ENCODE measurements at regions not wholly inside any gene's neighbourhood (a gene's known extent, or its start where the extent isn't known, plus 50 kb on each side); places are given as distances from the start of the nearest gene placed in this dataset.

DNA sequence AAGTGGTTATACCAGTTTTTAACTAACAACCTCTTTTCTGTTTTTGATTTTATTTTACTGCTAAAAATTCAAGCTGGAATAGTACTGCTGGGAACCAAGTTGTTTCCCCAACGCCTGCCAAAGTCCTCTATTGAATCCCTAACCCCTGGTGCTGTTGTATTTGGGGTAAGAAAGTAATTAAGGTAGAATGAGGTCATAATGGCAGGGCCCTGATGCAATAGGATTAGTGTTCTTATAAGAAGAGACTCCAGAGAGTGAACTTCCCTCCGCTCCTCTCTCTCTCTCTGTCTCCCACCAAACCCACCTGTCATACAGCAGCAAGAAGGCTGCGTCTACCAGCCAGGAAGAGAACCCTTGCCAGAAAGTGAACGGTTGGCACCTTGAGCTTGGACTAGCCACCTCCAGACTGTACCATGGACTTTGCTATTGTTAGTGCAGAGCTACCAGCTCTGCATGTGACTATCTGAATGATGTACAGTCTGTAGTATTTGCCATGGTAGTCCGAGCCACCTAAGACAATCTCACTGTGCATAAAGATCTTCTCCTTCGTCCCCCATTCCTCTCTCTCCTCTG is 86.5 kb upstream of the KLF6 start:
- H3K36me3 ChIP-seq = no peaks in the 10 kb centered on the region
- 86 to 90% methylated on average over 6 of the region's 6 CpGs for whole genome bisulfite sequencing, 2 donors
- H3K4me1 ChIP-seq = peaks cover 0 to 17% (median 10%) of the 10 kb centered on the region in 4 donors
- no peak overlapping the region for H3K27ac ChIP-seq
- TF ChIP-seq POLR2AphosphoS5 (IDR thresholded peaks at IDR 0.05) (no peak), EP300 (IDR thresholded peaks at IDR 0.05) (no peak), POLR2A (IDR thresholded peaks at IDR 0.05) (no peak)
- TF ChIP-seq, protein P1, sequence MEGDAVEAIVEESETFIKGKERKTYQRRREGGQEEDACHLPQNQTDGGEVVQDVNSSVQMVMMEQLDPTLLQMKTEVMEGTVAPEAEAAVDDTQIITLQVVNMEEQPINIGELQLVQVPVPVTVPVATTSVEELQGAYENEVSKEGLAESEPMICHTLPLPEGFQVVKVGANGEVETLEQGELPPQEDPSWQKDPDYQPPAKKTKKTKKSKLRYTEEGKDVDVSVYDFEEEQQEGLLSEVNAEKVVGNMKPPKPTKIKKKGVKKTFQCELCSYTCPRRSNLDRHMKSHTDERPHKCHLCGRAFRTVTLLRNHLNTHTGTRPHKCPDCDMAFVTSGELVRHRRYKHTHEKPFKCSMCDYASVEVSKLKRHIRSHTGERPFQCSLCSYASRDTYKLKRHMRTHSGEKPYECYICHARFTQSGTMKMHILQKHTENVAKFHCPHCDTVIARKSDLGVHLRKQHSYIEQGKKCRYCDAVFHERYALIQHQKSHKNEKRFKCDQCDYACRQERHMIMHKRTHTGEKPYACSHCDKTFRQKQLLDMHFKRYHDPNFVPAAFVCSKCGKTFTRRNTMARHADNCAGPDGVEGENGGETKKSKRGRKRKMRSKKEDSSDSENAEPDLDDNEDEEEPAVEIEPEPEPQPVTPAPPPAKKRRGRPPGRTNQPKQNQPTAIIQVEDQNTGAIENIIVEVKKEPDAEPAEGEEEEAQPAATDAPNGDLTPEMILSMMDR (IDR thresholded peaks at IDR 0.05) = no peak
- H3K27me3 ChIP-seq = no peaks in the 10 kb centered on the region
- H3K4me3 ChIP-seq = no peak overlapping the region
- no peaks in the 10 kb centered on the region for H3K9me3 ChIP-seq
- intact Hi-C loops (cut with DNase I) = no loop called here
- no peak for DNase-seq

DNA sequence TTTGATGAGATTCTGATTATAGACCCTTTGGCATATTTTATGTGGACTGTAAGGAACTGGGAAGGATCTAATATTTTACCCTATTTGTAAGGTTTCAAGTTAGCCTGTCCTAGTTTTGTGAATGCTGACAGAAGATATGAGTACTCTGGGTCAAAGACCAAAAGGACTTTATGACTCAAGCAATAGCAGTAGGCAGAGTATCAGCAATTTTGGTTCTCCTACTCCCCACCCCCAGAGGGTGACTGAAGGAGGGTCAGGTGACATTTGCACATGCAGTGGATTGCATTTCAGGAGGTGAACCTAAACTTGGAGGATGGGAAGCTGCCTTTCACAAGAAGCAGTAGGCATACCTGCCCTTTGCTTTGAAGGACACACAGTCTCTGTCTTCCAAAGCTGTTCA is 84.0 kb upstream of the KLF6 start:
- H3K27me3 ChIP-seq = no peaks in the 10 kb centered on the region
- H3K4me1 ChIP-seq = peaks cover 0 to 9% (median 4%) of the 10 kb centered on the region in 4 donors
- H3K4me3 ChIP-seq = no peak overlapping the region
- DNase-seq = no peak
- no peak for TF ChIP-seq POLR2AphosphoS5 (IDR thresholded peaks at IDR 0.05)
- no peak for TF ChIP-seq POLR2A (IDR thresholded peaks at IDR 0.05)
- TF ChIP-seq EP300 (IDR thresholded peaks at IDR 0.05) = no peak
- TF ChIP-seq, protein P1 (IDR thresholded peaks at IDR 0.05) = no peak
- H3K9me3 ChIP-seq = no peaks in the 10 kb centered on the region
- no peak overlapping the region for H3K27ac ChIP-seq
- no peaks in the 10 kb centered on the region for H3K36me3 ChIP-seq
- intact Hi-C loops (cut with DNase I) = no loop called here

DNA sequence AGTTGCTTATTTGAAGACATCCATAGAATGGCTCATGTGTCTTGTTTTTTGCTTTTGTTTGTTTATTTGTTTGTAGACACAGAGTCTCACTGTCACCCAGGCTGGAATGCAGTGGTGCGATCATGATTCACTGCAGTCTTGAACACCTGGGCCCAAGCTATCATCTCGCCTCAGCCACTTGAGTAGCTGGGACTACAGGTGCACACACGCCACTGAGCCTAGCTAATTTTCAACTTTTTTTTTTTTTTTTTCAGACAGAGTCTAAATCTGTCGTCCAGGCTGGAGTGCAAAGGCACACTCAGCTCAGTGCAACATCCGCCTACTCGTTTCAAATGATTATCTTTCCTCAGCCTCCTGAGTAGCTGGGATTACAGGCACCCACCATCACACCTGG is 83.3 kb upstream of the KLF6 start:
- no peaks in the 10 kb centered on the region for H3K27me3 ChIP-seq
- 32 to 74% methylated on average over 6 of the region's 6 CpGs for WGBS, 2 donors
- H3K9me3 ChIP-seq = no peaks in the 10 kb centered on the region
- H3K4me1 ChIP-seq = peaks cover 0 to 1% (median under 1%) of the 10 kb centered on the region in 4 donors
- no peak overlapping the region for H3K4me3 ChIP-seq
- TF ChIP-seq POLR2AphosphoS5 (IDR thresholded peaks at IDR 0.05) = no peak
- TF ChIP-seq EP300 (IDR thresholded peaks at IDR 0.05) = no peak
- TF ChIP-seq POLR2A (IDR thresholded peaks at IDR 0.05) = no peak
- TF ChIP-seq, protein P1 (IDR thresholded peaks at IDR 0.05) = no peak
- H3K36me3 ChIP-seq = no peaks in the 10 kb centered on the region
- intact Hi-C loops (cut with DNase I) = no loop called here
- no peak for DNase-seq
- H3K27ac ChIP-seq = no peak overlapping the region

DNA sequence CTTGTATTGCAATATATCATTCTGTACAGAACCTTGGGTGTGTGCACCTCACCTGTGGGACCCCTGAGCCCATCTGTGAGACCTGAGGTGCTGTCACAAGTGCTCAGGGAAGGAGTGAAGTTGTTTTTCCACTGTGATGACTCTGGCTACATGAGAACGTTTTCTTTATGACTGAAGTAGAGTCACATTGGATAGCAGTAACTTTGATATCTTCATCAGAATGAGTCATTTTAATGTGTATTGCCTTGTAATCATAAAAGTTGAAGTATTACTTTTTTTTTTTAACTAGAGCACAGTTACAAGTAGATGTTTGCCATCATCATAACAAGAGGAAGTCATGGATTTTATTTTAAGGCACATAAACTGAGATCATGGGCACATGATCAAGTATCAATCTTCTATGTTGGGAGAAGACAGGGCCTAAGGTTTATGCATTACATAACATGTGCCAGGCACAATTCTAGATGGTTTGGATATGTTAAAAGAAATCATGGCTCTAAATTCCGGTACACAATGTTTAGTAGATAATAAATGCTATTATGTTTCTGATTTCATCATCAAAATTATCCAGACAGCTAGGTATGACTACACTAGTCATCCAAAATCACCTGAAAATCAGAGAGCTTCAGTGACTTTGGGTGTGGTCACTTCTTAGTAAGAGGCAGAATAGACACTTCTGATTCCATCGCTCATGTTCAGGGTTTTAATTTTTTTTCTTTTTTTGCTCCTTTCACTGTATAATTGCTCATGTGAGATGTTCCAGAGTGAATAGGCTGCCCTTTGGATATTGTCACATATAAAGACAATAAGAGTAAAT is 82.7 kb upstream of the KLF6 start:
- Histone ChIP-seq H3K4me3 (no peak overlapping the region), H3K36me3 (no peaks in the 10 kb centered on the region), H3K9me3 (no peaks in the 10 kb centered on the region), H3K27me3 (no peaks in the 10 kb centered on the region), H3K27ac (no peak overlapping the region), H3K4me1 (no peaks in the 10 kb centered on the region)
- intact Hi-C loops (cut with DNase I) = no loop called here
- DNase-seq = no peak
- WGBS, 2 donors = 9 to 63% methylated on average over 3 of the region's 3 CpGs
- TF ChIP-seq POLR2AphosphoS5 (IDR thresholded peaks at IDR 0.05) (no peak), POLR2A (IDR thresholded peaks at IDR 0.05) (no peak), EP300 (IDR thresholded peaks at IDR 0.05) (no peak)
- TF ChIP-seq, protein P1 (IDR thresholded peaks at IDR 0.05) = no peak

Data from sigmoid colon (tissue), 6 donors.